SK-N-MC (cell line): ENCODE measurements at regions not wholly inside any gene's neighbourhood (a gene's known extent, or its start where the extent isn't known, plus 50 kb on each side); places are given as distances from the start of the nearest gene placed in this dataset.

ENCODE experiments used
- DNase-seq: peaks from one replicate; pipeline ENCODE4 v3.0.0-alpha.2; 2011; ENCODE audit warnings: low read depth, low spot score
- H3K27ac ChIP-seq: fragments of 200-600 bp; sonication (generic); 2 replicates; pipeline ENCODE4 v1.5.1; 2016; ENCODE audit warnings: mixed run types
- H3K36me3 ChIP-seq: fragments of 200-600 bp; sonication (generic); 2 replicates; pipeline ENCODE4 v1.6.1; 2017; ENCODE audit warnings: antibody characterized with exemption, low read length, mixed read lengths; ENCODE audit not compliant: insufficient read depth
- H3K4me3 ChIP-seq: fragments of 200-600 bp; sonication (generic); 2 replicates; pipeline ENCODE4 v1.5.1; 2016
- H3K9ac ChIP-seq: fragments of 200-600 bp; sonication (generic); 2 replicates; pipeline ENCODE4 v1.8.0; 2017; ENCODE audit warnings: mixed run types, mixed read lengths; ENCODE audit not compliant: insufficient read length
- H3K9me3 ChIP-seq: fragments of 200-600 bp; sonication (generic); 2 replicates; pipeline ENCODE4 v1.6.1; 2017; ENCODE audit warnings: low read depth, mild to moderate bottlenecking, antibody characterized with exemption, low read length, moderate library complexity, mixed read lengths
- EZH2 ChIP-seq: fragments of 200-600 bp; sonication (generic); IDR thresholded peaks from one replicate; pipeline ENCODE4 v1.6.1; 2017; ENCODE audit warnings: antibody characterized with exemption
- FOXP2 ChIP-seq: optimal IDR thresholded peaks from 2 replicates; pipeline ENCODE3; 2011; ENCODE audit warnings: mild to moderate bottlenecking, moderate library complexity; ENCODE audit not compliant: insufficient read depth; ENCODE audit errors: extremely low read length, control extremely low read depth
- POLR2AphosphoS5 ChIP-seq: IDR thresholded peaks from 2 replicates; pipeline ENCODE4 v1.6.1; 2012; ENCODE audit warnings: mild to moderate bottlenecking, low read depth, low read length, borderline replicate concordance

- no peak for DNase-seq
- Histone ChIP-seq H3K9me3 (no peaks in the 10 kb centered on the region), H3K9ac (no peak overlapping the region), H3K36me3 (no peaks in the 10 kb centered on the region), H3K27ac (no peak overlapping the region), H3K4me3 (no peak overlapping the region)
- TF ChIP-seq POLR2AphosphoS5 (no peak), FOXP2 (no peak), EZH2 (no peak)
These were observed 237.4 kb downstream of the NR2F1-AS1 start for GRCh38 chr5:93343570-93343969.

GRCh38 chr5:93342563-93343061 is 238.4 kb downstream of the NR2F1-AS1 start:
- Histone ChIP-seq H3K36me3 (no peaks in the 10 kb centered on the region), H3K27ac (no peak overlapping the region)

GRCh38 chr5:93340881-93341280 is 240.1 kb downstream of the NR2F1-AS1 start:
- no peaks in the 10 kb centered on the region for H3K36me3 ChIP-seq
- H3K9me3 ChIP-seq = no peaks in the 10 kb centered on the region
- no peak for DNase-seq
- TF ChIP-seq POLR2AphosphoS5 (no peak), FOXP2 (no peak), EZH2 (no peak)
- H3K27ac ChIP-seq = no peak overlapping the region
- no peak overlapping the region for H3K4me3 ChIP-seq
- H3K9ac ChIP-seq = no peak overlapping the region

More at GRCh38 chr5:93342563-93343061, 238.4 kb downstream of the NR2F1-AS1 start:
- no peaks in the 10 kb centered on the region for H3K9me3 ChIP-seq
- no peak overlapping the region for H3K4me3 ChIP-seq
- DNase-seq = no peak
- no peak overlapping the region for H3K9ac ChIP-seq
- no peak for TF ChIP-seq EZH2
- no peak for TF ChIP-seq POLR2AphosphoS5
- TF ChIP-seq FOXP2 = no peak

GRCh38 chr5:93337138-93337537 is 243.9 kb downstream of the NR2F1-AS1 start:
- Histone ChIP-seq H3K9me3 (no peaks in the 10 kb centered on the region), H3K27ac (no peak overlapping the region), H3K4me3 (no peak overlapping the region), H3K9ac (no peak overlapping the region), H3K36me3 (no peaks in the 10 kb centered on the region)
- no peak for TF ChIP-seq EZH2
- no peak for TF ChIP-seq FOXP2
- no peak for TF ChIP-seq POLR2AphosphoS5
- DNase-seq = no peak

DNA sequence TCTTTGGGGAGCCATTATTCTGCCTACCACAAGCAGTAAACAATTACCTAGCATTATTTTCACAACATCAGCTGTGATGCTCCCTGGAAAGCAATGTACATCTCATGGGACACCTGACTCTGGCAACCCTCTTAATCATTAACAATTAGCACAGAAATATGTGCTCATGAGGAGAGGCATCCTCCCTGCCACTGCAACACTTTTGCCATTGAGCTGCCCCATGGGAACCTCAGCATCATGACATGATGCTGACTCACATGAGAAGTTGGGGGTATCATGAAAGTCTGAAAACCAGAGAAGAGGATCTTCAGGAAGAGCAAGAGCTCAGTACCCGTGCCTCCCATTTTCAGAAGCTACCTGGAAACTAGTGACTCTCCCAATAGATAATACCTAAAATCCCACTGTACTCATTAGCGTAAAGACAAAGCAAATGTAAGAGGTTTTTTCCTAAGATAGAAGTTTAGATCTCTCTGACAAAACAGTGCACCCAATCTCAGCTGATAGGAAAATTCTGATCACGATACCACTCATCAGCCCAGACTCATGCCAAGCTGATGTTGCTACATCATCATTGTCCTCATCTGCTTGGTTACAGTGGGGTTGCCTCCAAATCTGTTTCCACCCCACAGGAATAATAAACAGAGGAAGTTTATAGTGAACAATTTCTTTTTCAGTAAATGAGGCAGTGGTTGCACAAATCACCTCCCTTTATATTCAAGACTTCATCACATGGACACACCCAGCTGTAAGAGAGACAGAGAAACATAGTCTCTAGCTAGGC is 244.5 kb downstream of the NR2F1-AS1 start:
- no peak for TF ChIP-seq EZH2
- no peak for TF ChIP-seq FOXP2
- TF ChIP-seq POLR2AphosphoS5 = no peak
- Histone ChIP-seq H3K27ac (no peak overlapping the region), H3K9me3 (no peaks in the 10 kb centered on the region), H3K36me3 (no peaks in the 10 kb centered on the region), H3K4me3 (no peak overlapping the region), H3K9ac (no peak overlapping the region)
- DNase-seq = no peak

- Histone ChIP-seq H3K9ac (no peak overlapping the region), H3K4me3 (no peak overlapping the region), H3K9me3 (no peaks in the 10 kb centered on the region), H3K36me3 (no peaks in the 10 kb centered on the region), H3K27ac (no peak overlapping the region)
- TF ChIP-seq FOXP2 (no peak), EZH2 (no peak), POLR2AphosphoS5 (no peak)
- DNase-seq = no peak
These were observed 249.2 kb downstream of the NR2F1-AS1 start for GRCh38 chr5:93331863-93332262.

DNA sequence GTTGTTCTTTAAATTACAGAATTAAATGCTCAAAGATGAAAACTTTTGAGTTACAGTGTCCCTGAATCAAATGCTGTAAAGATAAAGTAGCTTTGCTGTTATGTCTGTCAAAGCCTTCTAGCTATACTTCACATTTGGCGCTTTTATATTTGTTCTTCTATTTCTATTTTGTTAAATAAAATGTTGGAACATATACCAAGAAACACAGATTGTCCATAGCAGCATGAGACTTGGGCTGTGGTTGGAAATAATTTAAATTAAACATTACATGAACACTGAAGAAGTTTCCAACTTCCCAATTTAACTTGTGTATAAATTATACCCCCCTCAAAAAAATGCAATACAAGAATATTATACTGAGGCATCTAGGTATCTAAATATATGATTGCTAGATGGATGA is 249.8 kb downstream of the NR2F1-AS1 start:
- Histone ChIP-seq H3K9me3 (no peaks in the 10 kb centered on the region), H3K27ac (no peak overlapping the region)
- TF ChIP-seq EZH2 = no peak
- TF ChIP-seq POLR2AphosphoS5 = no peak
- no peak for TF ChIP-seq FOXP2

DNA sequence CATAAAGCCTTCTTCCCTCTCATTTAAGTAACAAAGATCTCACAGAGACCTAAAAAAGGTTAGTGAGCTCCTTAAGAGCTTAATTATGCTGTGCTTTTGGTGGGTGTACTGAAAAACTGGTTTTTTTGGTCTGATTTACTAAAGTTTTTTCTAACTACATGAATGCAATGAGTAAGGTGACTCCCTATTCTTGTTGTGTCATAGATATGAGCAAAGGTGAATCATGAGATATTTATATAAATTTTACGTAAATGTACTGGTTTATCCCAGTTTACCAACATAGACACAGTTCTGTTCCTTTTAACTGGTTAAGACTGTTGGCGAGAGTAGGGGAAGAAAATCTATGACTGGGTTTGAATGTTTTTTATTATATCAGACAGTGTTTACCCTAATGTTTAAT is 250.5 kb downstream of the NR2F1-AS1 start:
- no peak overlapping the region for H3K9ac ChIP-seq

More for the DNA sequence above, 249.8 kb downstream of the NR2F1-AS1 start:
- H3K9ac ChIP-seq = no peak overlapping the region
- DNase-seq = no peak
- H3K4me3 ChIP-seq = no peak overlapping the region
- H3K36me3 ChIP-seq = no peaks in the 10 kb centered on the region

More for the DNA sequence above, 250.5 kb downstream of the NR2F1-AS1 start:
- H3K4me3 ChIP-seq = no peak overlapping the region
- no peaks in the 10 kb centered on the region for H3K36me3 ChIP-seq
- H3K27ac ChIP-seq = no peak overlapping the region
- no peak for TF ChIP-seq EZH2
- no peak for TF ChIP-seq FOXP2
- TF ChIP-seq POLR2AphosphoS5 = no peak
- no peak for DNase-seq
- H3K9me3 ChIP-seq = no peaks in the 10 kb centered on the region
